Stimulated activated naive CD8-positive, alpha-beta T cell treated with anti-CD3 and anti-CD28 coated beads, Interleukin-15, amount 100 ng/mL, for 72 hours (primary cell): ENCODE measurements at regions not wholly inside any gene's neighbourhood (a gene's known extent, or its start where the extent isn't known, plus 50 kb on each side); places are given as distances from the start of the nearest gene placed in this dataset.

Source experiments
- ATAC-seq: fragments of 150-1000 bp; cut with Tn5 transposase; 2 replicates; pipeline ENCODE4 v1.10.0; 2021; ENCODE audit warnings: mild to moderate bottlenecking, moderate library complexity
- DNase-seq, 2 donors: peaks; one replicate each; pipeline ENCODE4 v3.0.0; 2021 to 2022
- H3K27ac Mint-ChIP-seq, 2 donors: one replicate each; pipeline ENCODE4 v1.8.0; 2022; ENCODE audit warnings: mild to moderate bottlenecking in 2 of 2, mixed read lengths in 2 of 2, moderate library complexity in 2 of 2
- H3K27me3 Mint-ChIP-seq: one replicate; pipeline ENCODE4 v1.8.0; 2022; ENCODE audit warnings: mixed read lengths
- H3K4me1 Mint-ChIP-seq: one replicate; pipeline ENCODE4 v1.8.0; 2022; ENCODE audit warnings: mild to moderate bottlenecking, mixed read lengths
- H3K4me3 Mint-ChIP-seq, 2 donors: one replicate each; pipeline ENCODE4 v1.8.0; 2022; ENCODE audit warnings: mild to moderate bottlenecking in 2 of 2, mixed read lengths in 2 of 2, moderate library complexity in 1 of 2
- H3K9me3 Mint-ChIP-seq, 2 donors: one replicate each; pipeline ENCODE4 v1.8.0; 2022; ENCODE audit warnings: mixed read lengths in 2 of 2

GRCh38 chr12:28866715-28867503 is 282.2 kb upstream of the FAR2 start:
- H3K27ac Mint-ChIP-seq, result no peak overlapping the region
- no peak for DNase-seq
- no peak overlapping the region for H3K4me3 Mint-ChIP-seq
- peaks cover 19% of the 10 kb centered on the region for H3K27me3 Mint-ChIP-seq
- ATAC-seq, result no peak
- peaks cover 0 to 7% of the 10 kb centered on the region in 2 donors for H3K9me3 Mint-ChIP-seq
- no peaks in the 10 kb centered on the region for H3K4me1 Mint-ChIP-seq

- peaks cover 19% of the 10 kb centered on the region for H3K27me3 Mint-ChIP-seq
- no peak overlapping the region for H3K4me3 Mint-ChIP-seq
- no peak for DNase-seq
- no peak overlapping the region for H3K27ac Mint-ChIP-seq
- no peaks in the 10 kb centered on the region for H3K4me1 Mint-ChIP-seq
- H3K9me3 Mint-ChIP-seq, result peaks cover 0 to 7% of the 10 kb centered on the region in 2 donors
- ATAC-seq, result no peak
Measured at GRCh38 chr12:28868414-28868813, 280.7 kb upstream of the FAR2 start.

GRCh38 chr12:28869197-28869596 is 279.9 kb upstream of the FAR2 start:
- ATAC-seq, result no peak
- Mint-ChIP-seq H3K27me3 (peaks cover 14% of the 10 kb centered on the region), H3K4me3 (no peak overlapping the region), H3K4me1 (no peaks in the 10 kb centered on the region), H3K9me3 (peaks cover 0 to 2% of the 10 kb centered on the region in 2 donors), H3K27ac (no peak overlapping the region)
- no peak for DNase-seq

GRCh38 chr12:28870839-28871440 is 278.1 kb upstream of the FAR2 start:
- no peaks in the 10 kb centered on the region for H3K9me3 Mint-ChIP-seq
- ATAC-seq, result no peak
- H3K4me1 Mint-ChIP-seq, result no peaks in the 10 kb centered on the region
- no peak overlapping the region for H3K27ac Mint-ChIP-seq
- DNase-seq, result no peak
- no peak overlapping the region for H3K4me3 Mint-ChIP-seq
- H3K27me3 Mint-ChIP-seq, result peaks cover 11% of the 10 kb centered on the region

GRCh38 chr12:28872654-28873268 is 276.3 kb upstream of the FAR2 start:
- no peak for ATAC-seq
- H3K4me3 Mint-ChIP-seq, result no peak overlapping the region
- H3K27ac Mint-ChIP-seq, result no peak overlapping the region
- no peaks in the 10 kb centered on the region for H3K9me3 Mint-ChIP-seq
- H3K27me3 Mint-ChIP-seq, result peaks cover 21% of the 10 kb centered on the region
- H3K4me1 Mint-ChIP-seq, result no peaks in the 10 kb centered on the region
- peak; percentile 14 to 29 for DNase-seq

GRCh38 chr12:28874758-28875157 is 274.3 kb upstream of the FAR2 start:
- Mint-ChIP-seq H3K9me3 (no peaks in the 10 kb centered on the region), H3K27ac (no peak overlapping the region), H3K4me1 (no peaks in the 10 kb centered on the region), H3K27me3 (peaks cover 16% of the 10 kb centered on the region), H3K4me3 (no peak overlapping the region)
- ATAC-seq (no peak), DNase-seq (no peak)

- Mint-ChIP-seq H3K9me3 (no peaks in the 10 kb centered on the region), H3K4me1 (no peaks in the 10 kb centered on the region), H3K4me3 (no peak overlapping the region), H3K27me3 (peaks cover 16% of the 10 kb centered on the region), H3K27ac (no peak overlapping the region)
- no peak for ATAC-seq
- no peak for DNase-seq
Measured at GRCh38 chr12:28876196-28876798, 272.8 kb upstream of the FAR2 start.

- Mint-ChIP-seq H3K27ac (no peak overlapping the region), H3K4me3 (no peak overlapping the region), H3K27me3 (peaks cover 16% of the 10 kb centered on the region), H3K4me1 (no peaks in the 10 kb centered on the region), H3K9me3 (no peaks in the 10 kb centered on the region)
- no peak for ATAC-seq
- DNase-seq, result no peak
Measured at GRCh38 chr12:28877854-28878253, 271.2 kb upstream of the FAR2 start.

- no peak overlapping the region for H3K4me3 Mint-ChIP-seq
- H3K4me1 Mint-ChIP-seq, result no peaks in the 10 kb centered on the region
- no peaks in the 10 kb centered on the region for H3K9me3 Mint-ChIP-seq
- no peak for DNase-seq
- ATAC-seq, result no peak
- no peak overlapping the region for H3K27ac Mint-ChIP-seq
- peaks cover 16% of the 10 kb centered on the region for H3K27me3 Mint-ChIP-seq
Measured at GRCh38 chr12:28878629-28879028, 270.4 kb upstream of the FAR2 start.

- DNase-seq (no peak), ATAC-seq (no peak)
- Mint-ChIP-seq H3K4me1 (no peaks in the 10 kb centered on the region), H3K27ac (no peak overlapping the region), H3K9me3 (no peaks in the 10 kb centered on the region), H3K4me3 (no peak overlapping the region), H3K27me3 (peaks cover 16% of the 10 kb centered on the region)
Measured at GRCh38 chr12:28879379-28879778, 269.7 kb upstream of the FAR2 start.

GRCh38 chr12:28882444-28882843 is 266.6 kb upstream of the FAR2 start:
- H3K27ac Mint-ChIP-seq, result no peak overlapping the region
- no peak overlapping the region for H3K4me3 Mint-ChIP-seq
- H3K4me1 Mint-ChIP-seq, result no peaks in the 10 kb centered on the region
- ATAC-seq (no peak), DNase-seq (no peak)
- peaks cover 8% of the 10 kb centered on the region for H3K27me3 Mint-ChIP-seq
- no peaks in the 10 kb centered on the region for H3K9me3 Mint-ChIP-seq

- Mint-ChIP-seq H3K27ac (no peak overlapping the region), H3K4me3 (no peak overlapping the region), H3K9me3 (no peaks in the 10 kb centered on the region), H3K27me3 (no peaks in the 10 kb centered on the region), H3K4me1 (no peaks in the 10 kb centered on the region)
- ATAC-seq (no peak), DNase-seq (no peak)
Measured at GRCh38 chr12:28883406-28883997, 265.6 kb upstream of the FAR2 start.

- ATAC-seq (no peak), DNase-seq (no peak)
- Mint-ChIP-seq H3K4me1 (no peaks in the 10 kb centered on the region), H3K27me3 (no peaks in the 10 kb centered on the region), H3K27ac (no peak overlapping the region), H3K9me3 (no peaks in the 10 kb centered on the region), H3K4me3 (no peak overlapping the region)
Measured at GRCh38 chr12:28884904-28885679, 264.0 kb upstream of the FAR2 start.

GRCh38 chr12:28885928-28886327 is 263.1 kb upstream of the FAR2 start:
- ATAC-seq, result no peak
- Mint-ChIP-seq H3K4me3 (no peak overlapping the region), H3K27me3 (no peaks in the 10 kb centered on the region), H3K27ac (no peak overlapping the region), H3K4me1 (no peaks in the 10 kb centered on the region), H3K9me3 (no peaks in the 10 kb centered on the region)
- DNase-seq, result no peak

GRCh38 chr12:28887461-28887990 is 261.6 kb upstream of the FAR2 start:
- H3K27ac Mint-ChIP-seq, result no peak overlapping the region
- H3K4me3 Mint-ChIP-seq, result no peak overlapping the region
- no peaks in the 10 kb centered on the region for H3K27me3 Mint-ChIP-seq
- no peak for DNase-seq
- no peaks in the 10 kb centered on the region for H3K9me3 Mint-ChIP-seq
- no peaks in the 10 kb centered on the region for H3K4me1 Mint-ChIP-seq
- no peak for ATAC-seq
